Right lobe of liver (tissue), 6 donors: ENCODE measurements at regions not wholly inside any gene's neighbourhood (a gene's known extent, or its start where the extent isn't known, plus 50 kb on each side); places are given as distances from the start of the nearest gene placed in this dataset.

Source experiments
- ATAC-seq, 4 donors: fragments of 200-7000 bp; cut with Tn5 transposase; one replicate each; pipeline ENCODE4 v1.9.1; 2020; ENCODE audit warnings: mild to moderate bottlenecking in 4 of 4, moderate library complexity in 4 of 4
- DNase-seq, 3 donors: peaks; one replicate each; pipeline ENCODE4 v3.0.0-alpha.2; 2020
- H3K27ac ChIP-seq, 3 donors: fragments of 200-600 bp; one replicate each; pipeline ENCODE4 v1.8.0; 2022
- H3K27me3 ChIP-seq, 2 donors: fragments of 200-600 bp; one replicate each; pipeline ENCODE4 v1.8.0; 2022
- H3K36me3 ChIP-seq, 4 donors: fragments of 200-600 bp; sonication (generic) in 1 of 4; one replicate each; pipeline versions ENCODE4 v1.5.1 to v1.8.0; 2017 to 2022; ENCODE audit warnings: control low read depth in 1 of 4
- H3K4me1 ChIP-seq, 4 donors: fragments of 200-600 bp; sonication (generic) in 1 of 4; one replicate each; pipeline versions ENCODE4 v1.5.1 to v1.8.0; 2017 to 2022; ENCODE audit warnings: control low read depth in 1 of 4
- H3K4me3 ChIP-seq, 3 donors: fragments of 200-600 bp; one replicate each; pipeline ENCODE4 v1.8.0; 2022
- H3K9me3 ChIP-seq, 4 donors: fragments of 200-600 bp; sonication (generic) in 1 of 4; one replicate each; pipeline versions ENCODE4 v1.5.1 to v1.8.0; 2017 to 2022; ENCODE audit warnings: control low read depth in 1 of 4
- CTCF ChIP-seq, 4 donors: fragments of 200-600 bp in 3 of 4; fragments of 450-650 bp in 1 of 4; IDR thresholded peaks; one replicate each; pipeline versions ENCODE4 v1.5.1 to v1.8.0; 2016 to 2022; ENCODE audit warnings: antibody characterized with exemption in 4 of 4, mild to moderate bottlenecking in 2 of 4
- POLR2A ChIP-seq: fragments of 450-650 bp; IDR thresholded peaks from one replicate; pipeline ENCODE4 v1.6.1; 2017; ENCODE audit warnings: antibody characterized with exemption, mild to moderate bottlenecking
- WGBS: methylation state at CpG from one replicate; pipeline ENCODE4 v1.1.6; 2018; ENCODE audit warnings: low coverage, low lambda C conversion rate; ENCODE audit not compliant: insufficient coverage; ENCODE audit errors: missing lambda C conversion rate; 5-methylcytosine and 5-hydroxymethylcytosine counted together
- intact Hi-C, 2 donors: fragments of 100-400 bp; cut with DNase I; formaldehyde crosslinking; loops; one replicate each; pipeline versions ENCODE4 v1.11.2 to v1.14.1; 2022
- donor health status: DM: no; HTN: yes; CAD: no.
- donor health status: DM: no; HTN: no; CAD: no.
- donor health status: DM: no; HTN: no; CAD: no.
- donor health status: DM: no; HTN: yes; CAD: no.
- donor health status: DM: no; HTN: yes; CAD: no.

DNA sequence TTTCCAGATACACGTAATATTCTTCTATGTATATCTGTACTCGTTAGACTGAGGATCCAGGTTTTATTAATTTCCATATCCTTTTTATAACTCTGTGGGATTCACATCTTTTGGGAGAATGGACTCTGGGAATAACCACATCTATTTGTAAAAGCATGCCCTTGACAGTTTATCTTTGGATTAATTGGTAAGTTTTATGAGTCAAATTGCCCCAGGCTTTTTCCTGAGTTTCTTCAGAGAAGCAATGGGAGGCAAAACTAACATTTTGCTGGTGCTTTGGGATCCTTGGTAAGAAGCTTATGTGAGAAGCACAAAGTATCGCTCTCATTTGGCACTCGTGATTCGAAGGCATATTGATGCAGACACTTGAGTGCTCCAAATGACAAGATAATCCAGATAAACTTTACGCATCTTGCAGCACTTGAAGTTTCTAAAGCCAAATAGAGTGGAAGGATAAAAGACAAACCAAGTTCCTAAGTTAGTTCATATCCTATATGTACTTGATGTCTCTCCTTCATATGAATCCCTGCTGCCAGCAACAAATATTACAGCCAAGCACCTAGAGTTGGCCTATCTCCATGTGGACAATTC, 324.7 kb downstream of the TLE4 start:
- WGBS, result 64% methylated on average over 6 of the region's 6 CpGs
- no peak for ATAC-seq
- intact Hi-C loops, result no loop called here
- TF ChIP-seq POLR2A (no peak), CTCF (IDR thresholded peaks at IDR 0.05) (no peak)
- DNase-seq, result no peak
- Histone ChIP-seq H3K9me3 (no peaks in the 10 kb centered on the region), H3K36me3 (no peaks in the 10 kb centered on the region), H3K27me3 (no peaks in the 10 kb centered on the region), H3K27ac (no peak overlapping the region), H3K4me1 (no peaks in the 10 kb centered on the region), H3K4me3 (no peak overlapping the region)

GRCh38 chr9:79895232-79895631, 323.5 kb downstream of the TLE4 start:
- intact Hi-C loops, result no loop called here
- no peaks in the 10 kb centered on the region for H3K36me3 ChIP-seq
- no peak for DNase-seq
- no peaks in the 10 kb centered on the region for H3K27me3 ChIP-seq
- no peaks in the 10 kb centered on the region for H3K4me1 ChIP-seq
- TF ChIP-seq CTCF (IDR thresholded peaks at IDR 0.05) (no peak), POLR2A (no peak)
- no peak overlapping the region for H3K4me3 ChIP-seq
- no peaks in the 10 kb centered on the region for H3K9me3 ChIP-seq
- ATAC-seq, result no peak
- WGBS, result 60% methylated on average over 6 of the region's 6 CpGs
- no peak overlapping the region for H3K27ac ChIP-seq

- intact Hi-C loops, result no loop called here
- ATAC-seq (no peak), DNase-seq (no peak)
- TF ChIP-seq POLR2A (no peak), CTCF (IDR thresholded peaks at IDR 0.05) (no peak)
- Histone ChIP-seq H3K36me3 (no peaks in the 10 kb centered on the region), H3K27ac (no peak overlapping the region), H3K9me3 (no peaks in the 10 kb centered on the region), H3K27me3 (no peaks in the 10 kb centered on the region), H3K4me3 (no peak overlapping the region), H3K4me1 (no peaks in the 10 kb centered on the region)
These were observed 317.6 kb downstream of the TLE4 start for GRCh38 chr9:79889369-79889768.

DNA sequence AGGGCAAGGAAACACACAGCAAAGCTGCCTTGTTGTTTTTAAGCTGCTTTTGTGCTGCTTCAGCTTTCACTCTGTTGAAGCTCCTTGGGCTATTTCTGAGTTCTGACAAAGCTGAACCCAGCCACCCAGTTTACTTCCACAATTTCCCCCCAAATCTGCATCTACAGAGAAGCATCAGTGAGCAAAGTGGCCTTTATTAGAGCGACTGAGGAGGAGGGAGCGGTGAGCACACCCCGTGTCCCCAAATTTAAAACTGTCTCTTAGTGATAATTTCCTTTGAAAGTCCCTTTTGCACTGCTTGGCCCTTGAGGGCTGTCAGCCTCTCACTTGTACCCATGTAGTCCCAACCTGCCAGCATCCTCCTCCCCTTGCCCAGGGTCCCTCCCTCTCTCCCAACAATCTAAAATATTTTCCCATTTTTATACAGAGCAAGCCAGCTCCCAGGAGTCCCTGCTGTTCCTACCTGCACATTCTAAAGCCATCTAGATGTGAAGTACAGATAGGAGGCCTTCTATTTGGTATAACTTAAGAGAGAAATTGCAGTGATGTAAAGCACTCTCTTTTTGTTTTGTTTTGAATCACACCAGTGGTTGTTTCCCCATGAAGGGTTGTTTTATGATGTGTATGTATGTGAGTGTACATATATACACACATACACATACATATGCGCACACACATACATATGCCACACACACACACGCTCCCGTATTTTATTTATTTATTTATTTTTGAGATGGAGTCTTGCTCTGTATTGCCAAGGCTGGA, 313.5 kb downstream of the TLE4 start:
- Histone ChIP-seq H3K4me3 (no peak overlapping the region), H3K36me3 (no peaks in the 10 kb centered on the region), H3K4me1 (no peaks in the 10 kb centered on the region), H3K27me3 (no peaks in the 10 kb centered on the region), H3K27ac (no peak overlapping the region), H3K9me3 (no peaks in the 10 kb centered on the region)
- WGBS, result 89% methylated on average over 3 of the region's 6 CpGs
- DNase-seq (no peak), ATAC-seq (no peak)
- intact Hi-C loops, result no loop called here
- no peak for TF ChIP-seq CTCF (IDR thresholded peaks at IDR 0.05)
- no peak for TF ChIP-seq POLR2A
